Gastroesophageal sphincter (tissue), 4 donors: ENCODE measurements at regions not wholly inside any gene's neighbourhood (a gene's known extent, or its start where the extent isn't known, plus 50 kb on each side); places are given as distances from the start of the nearest gene placed in this dataset.

Source experiments
- ATAC-seq: fragments of 150-250 bp; one replicate; pipeline ENCODE4 v1.9.1; 2016; ENCODE audit warnings: mild to moderate bottlenecking, moderate library complexity
- H3K27ac ChIP-seq, 4 donors: fragments of 200-600 bp; sonication (generic) in 3 of 4; 1 replicate in 3 of 4; 2 replicates in 1 of 4; pipeline ENCODE4 v1.5.1; 2016 to 2019
- H3K27me3 ChIP-seq: fragments of 200-600 bp; sonication (generic); one replicate; pipeline ENCODE4 v1.5.1; 2019
- H3K36me3 ChIP-seq, 2 donors: fragments of 200-600 bp; sonication (generic); one replicate each; pipeline ENCODE4 v1.5.1; 2019; ENCODE audit warnings: control low read depth in 1 of 2
- H3K4me1 ChIP-seq, 3 donors: fragments of 200-600 bp; sonication (generic); 1 replicate in 2 of 3; 2 replicates in 1 of 3; pipeline ENCODE4 v1.5.1; 2016 to 2019; ENCODE audit warnings: control low read depth in 2 of 3
- H3K4me3 ChIP-seq, 2 donors: fragments of 200-600 bp; sonication (generic); one replicate each; pipeline ENCODE4 v1.5.1; 2019; ENCODE audit warnings: mild to moderate bottlenecking in 1 of 2, moderate library complexity in 1 of 2
- H3K9me3 ChIP-seq, 3 donors: fragments of 200-600 bp; sonication (generic); one replicate each; pipeline ENCODE4 v1.5.1; 2017 to 2019; ENCODE audit warnings: control low read depth in 2 of 3
- CTCF ChIP-seq, 4 experiments: fragments of 200-600 bp in 2 of 4; fragments of 450-650 bp in 2 of 4; sonication (generic) in 1 of 4; IDR thresholded peaks; one replicate each; pipeline ENCODE4 v1.5.1; 2017 to 2019; ENCODE audit warnings: antibody characterized with exemption in 4 of 4, mild to moderate bottlenecking in 2 of 4, moderate library complexity in 2 of 4
- EP300 ChIP-seq: sonication (generic); formaldehyde crosslinking; IDR thresholded peaks from one replicate; pipeline ENCODE4 v1.6.1; 2017; ENCODE audit warnings: antibody characterized with exemption, mild to moderate bottlenecking
- POLR2A ChIP-seq, 2 donors: fragments of 450-650 bp; IDR thresholded peaks; one replicate each; pipeline ENCODE4 v1.6.1; 2017; ENCODE audit warnings: antibody characterized with exemption in 2 of 2, mild to moderate bottlenecking in 2 of 2, moderate library complexity in 1 of 2
- POLR2AphosphoS5 ChIP-seq: sonication (generic); formaldehyde crosslinking; IDR thresholded peaks from one replicate; pipeline ENCODE4 v1.6.1; 2017; ENCODE audit warnings: antibody characterized with exemption
- WGBS, 2 donors: methylation state at CpG; one replicate each; pipeline ENCODE4 v1.1.5; 2018; ENCODE audit warnings: low coverage in 1 of 2; 5-methylcytosine and 5-hydroxymethylcytosine counted together

DNA sequence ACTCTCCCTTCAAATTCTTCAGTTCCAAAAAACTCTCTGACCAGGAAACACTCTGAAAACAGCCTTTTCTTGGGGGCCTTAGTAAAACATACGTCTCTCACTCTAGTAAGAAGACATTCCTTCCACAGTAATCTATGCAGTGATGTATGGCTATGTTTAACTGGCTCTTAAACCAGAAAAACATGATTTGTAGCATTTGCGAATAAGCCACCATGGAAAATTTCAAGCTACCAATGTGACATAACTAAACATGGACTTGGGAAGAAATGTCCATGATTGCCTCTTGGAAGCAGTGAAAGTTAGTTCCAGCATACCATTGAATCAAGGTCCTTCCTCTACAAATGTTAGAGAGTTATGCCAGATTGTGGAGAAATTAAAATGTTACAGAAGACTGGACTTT is 121.5 kb upstream of the ATF7IP start:
- no peaks in the 10 kb centered on the region for H3K27me3 ChIP-seq
- no peak for ATAC-seq
- H3K4me1 ChIP-seq: no peaks in the 10 kb centered on the region
- H3K4me3 ChIP-seq: no peak overlapping the region
- 89 to 100% methylated on average over 2 of the region's 2 CpGs for WGBS, 2 donors
- H3K27ac ChIP-seq: no peak overlapping the region
- TF ChIP-seq POLR2A (IDR thresholded peaks at IDR 0.05) (no peak), CTCF (IDR thresholded peaks at IDR 0.05) (no peak), POLR2AphosphoS5 (no peak)
- no peaks in the 10 kb centered on the region for H3K36me3 ChIP-seq
- peaks cover 0 to 27% (median 0%) of the 10 kb centered on the region in 3 donors for H3K9me3 ChIP-seq

DNA sequence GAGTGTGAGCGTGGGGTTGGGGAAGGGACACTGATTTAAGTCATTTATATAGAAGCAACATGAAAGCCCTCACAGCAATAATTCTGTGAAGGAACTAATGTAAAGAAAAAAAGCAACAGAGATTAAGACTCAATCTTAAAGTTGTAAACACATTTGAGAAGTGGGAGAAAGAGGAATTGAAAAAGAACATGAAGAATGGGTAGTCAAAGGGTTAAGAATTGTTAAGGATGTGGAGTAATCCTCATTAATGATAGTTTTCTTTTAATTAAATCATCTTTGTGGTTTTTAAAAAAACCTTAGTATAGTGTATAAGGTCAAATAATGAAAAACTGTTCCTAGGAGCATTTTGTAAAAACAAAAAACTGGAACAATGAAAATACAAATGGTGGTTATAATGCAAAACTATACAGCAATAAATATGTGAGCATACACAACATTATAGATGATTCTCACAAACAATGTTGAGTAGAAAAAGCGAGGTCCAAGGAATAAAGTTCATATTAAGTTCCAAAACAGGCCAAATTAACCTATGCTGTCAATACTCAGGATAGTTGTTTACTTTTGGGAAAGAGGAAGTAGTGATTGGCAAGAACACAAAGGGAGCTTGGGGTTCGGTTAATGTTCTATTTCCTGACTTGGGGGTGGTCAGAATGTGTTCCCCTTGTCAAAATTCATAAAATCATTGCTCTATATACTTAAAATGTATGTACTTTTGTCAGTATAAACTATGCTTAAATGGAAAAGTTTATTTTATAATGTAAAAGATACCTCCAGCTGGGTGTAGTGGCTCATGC is 120.4 kb upstream of the ATF7IP start:
- Histone ChIP-seq H3K27me3 (no peaks in the 10 kb centered on the region), H3K4me3 (no peak overlapping the region), H3K4me1 (no peaks in the 10 kb centered on the region), H3K9me3 (peaks cover 0 to 27% (median 0%) of the 10 kb centered on the region in 3 donors), H3K36me3 (no peaks in the 10 kb centered on the region), H3K27ac (no peak overlapping the region)
- TF ChIP-seq POLR2AphosphoS5 (no peak), CTCF (IDR thresholded peaks at IDR 0.05) (no peak), POLR2A (IDR thresholded peaks at IDR 0.05) (no peak), EP300 (no peak)
- WGBS, 2 donors: 50 to 55% methylated on average over 3 of the region's 3 CpGs
- ATAC-seq: no peak

- no peak for ATAC-seq
- TF ChIP-seq CTCF (IDR thresholded peaks at IDR 0.05) (no peak), POLR2A (IDR thresholded peaks at IDR 0.05) (no peak), EP300 (no peak), POLR2AphosphoS5 (no peak)
- no peak overlapping the region for H3K27ac ChIP-seq
- no peaks in the 10 kb centered on the region for H3K36me3 ChIP-seq
- WGBS, 2 donors: 89 to 91% methylated on average over 4 of the region's 4 CpGs
- H3K4me1 ChIP-seq: no peaks in the 10 kb centered on the region
- H3K9me3 ChIP-seq: peaks cover 0 to 24% (median 0%) of the 10 kb centered on the region in 3 donors
- no peaks in the 10 kb centered on the region for H3K27me3 ChIP-seq
- no peak overlapping the region for H3K4me3 ChIP-seq
Observed at GRCh38 chr12:14247166-14247565, 118.3 kb upstream of the ATF7IP start.

- Histone ChIP-seq H3K4me1 (no peaks in the 10 kb centered on the region), H3K9me3 (peaks cover 0 to 2% (median 0%) of the 10 kb centered on the region in 3 donors), H3K27ac (no peak overlapping the region), H3K27me3 (no peaks in the 10 kb centered on the region), H3K36me3 (no peaks in the 10 kb centered on the region), H3K4me3 (no peak overlapping the region)
- 59 to 89% methylated on average over 3 of the region's 4 CpGs for WGBS, 2 donors
- ATAC-seq: no peak
- TF ChIP-seq POLR2A (IDR thresholded peaks at IDR 0.05): no peak
- no peak for TF ChIP-seq CTCF (IDR thresholded peaks at IDR 0.05)
- TF ChIP-seq EP300: no peak
- TF ChIP-seq POLR2AphosphoS5: no peak
Observed at GRCh38 chr12:14249368-14249767, 116.1 kb upstream of the ATF7IP start.

- Histone ChIP-seq H3K9me3 (no peaks in the 10 kb centered on the region), H3K4me1 (peaks cover 0 to 17% (median 7%) of the 10 kb centered on the region in 3 donors), H3K27ac (no peak overlapping the region), H3K27me3 (no peaks in the 10 kb centered on the region), H3K4me3 (no peak overlapping the region), H3K36me3 (no peaks in the 10 kb centered on the region)
- no peak for ATAC-seq
- no peak for TF ChIP-seq CTCF (IDR thresholded peaks at IDR 0.05)
- WGBS, 2 donors: 60 to 88% methylated on average over 1 to 4 of the region's 6 CpGs
Observed at GRCh38 chr12:14252697-14253096, 112.8 kb upstream of the ATF7IP start.
